A549 (cell line): ENCODE measurements at regions not wholly inside any gene's neighbourhood (a gene's known extent, or its start where the extent isn't known, plus 50 kb on each side); places are given as distances from the start of the nearest gene placed in this dataset.

Experiments used
- CHD4 ChIP-seq: fragments of 200-600 bp; sonication (generic); IDR thresholded peaks from 2 replicates; pipeline ENCODE4 v1.6.1; 2016; ENCODE audit warnings: antibody characterized with exemption, mild to moderate bottlenecking, borderline replicate concordance
- EP300 ChIP-seq, 2 experiments: fragments of >200 bp; sonication (Bioruptor Twin); formaldehyde crosslinking; IDR thresholded peaks; 2 replicates in 1 of 2; 3 replicates in 1 of 2; pipeline ENCODE4 v1.6.1; 2016 to 2017
- JUN ChIP-seq, 2 experiments: fragments of >200 bp; sonication (Bioruptor Twin); formaldehyde crosslinking; IDR thresholded peaks; 2 replicates in 1 of 2; 3 replicates in 1 of 2; pipeline ENCODE4 v1.6.1; 2016 to 2017
- POLR2A ChIP-seq: IDR thresholded peaks from 2 replicates; pipeline ENCODE4 v1.6.1; 2012; ENCODE audit warnings: mild to moderate bottlenecking, low read length
- RNF2 ChIP-seq: fragments of 200-600 bp; sonication (generic); IDR thresholded peaks from 2 replicates; pipeline ENCODE4 v1.6.1; 2016; ENCODE audit warnings: low read depth, mild to moderate bottlenecking, antibody characterized with exemption, moderate library complexity, borderline replicate concordance
- SMC3 ChIP-seq: fragments of >200 bp; sonication (Bioruptor Twin); formaldehyde crosslinking; IDR thresholded peaks from 3 replicates; pipeline ENCODE4 v1.6.1; 2018; ENCODE audit warnings: inconsistent platforms
- TFCP2L1 ChIP-seq: fragments of 250-450 bp; sonication (Bioruptor Pico); IDR thresholded peaks from 2 replicates; pipeline ENCODE4 v1.5.0; 2021; ENCODE audit warnings: mild to moderate bottlenecking
- TP53 ChIP-seq: fragments of 250-450 bp; sonication (Bioruptor Pico); IDR thresholded peaks from 2 replicates; pipeline ENCODE4 v1.5.0; 2021; ENCODE audit warnings: mild to moderate bottlenecking, moderate library complexity
- TF ChIP-seq, protein P1 (sequence below): fragments of >200 bp; sonication (Bioruptor Twin); formaldehyde crosslinking; IDR thresholded peaks from 3 replicates; pipeline ENCODE4 v1.5.1; 2016
- TF ChIP-seq, protein P2 (sequence below): IDR thresholded peaks from 2 replicates; pipeline ENCODE4 v1.6.1; 2012
- TF ChIP-seq, protein P3 (sequence below): fragments of 450-650 bp; IDR thresholded peaks from 2 replicates; pipeline ENCODE4 v1.6.1; 2014; ENCODE audit warnings: antibody characterized with exemption

DNA sequence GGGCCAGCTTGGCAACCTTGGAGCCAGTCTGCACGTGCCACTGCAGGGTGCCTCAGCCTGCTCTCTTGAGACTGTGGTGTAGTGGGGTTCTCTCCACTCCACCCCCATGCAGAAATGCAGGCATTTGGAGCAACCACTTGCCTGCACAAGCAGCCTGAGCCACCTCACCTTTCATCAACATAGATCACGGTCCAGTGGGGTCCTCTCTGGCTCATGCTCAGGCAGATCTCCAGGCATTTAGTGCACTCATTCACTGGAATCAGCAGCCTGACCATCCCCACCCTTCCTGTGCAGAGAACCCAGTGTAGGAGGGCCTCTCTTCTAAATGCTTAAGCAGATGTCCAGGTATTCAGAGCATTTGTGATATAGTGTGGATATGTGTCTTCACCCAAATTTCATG is 2330.1 kb downstream of the PCDH9 start:
- TF ChIP-seq CHD4 (no peak), POLR2A (no peak), RNF2 (no peak), TFCP2L1 (CRISPR knock-in tag) (no peak), JUN (IDR thresholded peaks at IDR 0.05) (no peak), EP300 (IDR thresholded peaks at IDR 0.05) (no peak), SMC3 (no peak), TP53 (CRISPR knock-in tag) (no peak)
- TF ChIP-seq, protein P1, sequence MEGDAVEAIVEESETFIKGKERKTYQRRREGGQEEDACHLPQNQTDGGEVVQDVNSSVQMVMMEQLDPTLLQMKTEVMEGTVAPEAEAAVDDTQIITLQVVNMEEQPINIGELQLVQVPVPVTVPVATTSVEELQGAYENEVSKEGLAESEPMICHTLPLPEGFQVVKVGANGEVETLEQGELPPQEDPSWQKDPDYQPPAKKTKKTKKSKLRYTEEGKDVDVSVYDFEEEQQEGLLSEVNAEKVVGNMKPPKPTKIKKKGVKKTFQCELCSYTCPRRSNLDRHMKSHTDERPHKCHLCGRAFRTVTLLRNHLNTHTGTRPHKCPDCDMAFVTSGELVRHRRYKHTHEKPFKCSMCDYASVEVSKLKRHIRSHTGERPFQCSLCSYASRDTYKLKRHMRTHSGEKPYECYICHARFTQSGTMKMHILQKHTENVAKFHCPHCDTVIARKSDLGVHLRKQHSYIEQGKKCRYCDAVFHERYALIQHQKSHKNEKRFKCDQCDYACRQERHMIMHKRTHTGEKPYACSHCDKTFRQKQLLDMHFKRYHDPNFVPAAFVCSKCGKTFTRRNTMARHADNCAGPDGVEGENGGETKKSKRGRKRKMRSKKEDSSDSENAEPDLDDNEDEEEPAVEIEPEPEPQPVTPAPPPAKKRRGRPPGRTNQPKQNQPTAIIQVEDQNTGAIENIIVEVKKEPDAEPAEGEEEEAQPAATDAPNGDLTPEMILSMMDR = no peak
- TF ChIP-seq, protein P2, sequence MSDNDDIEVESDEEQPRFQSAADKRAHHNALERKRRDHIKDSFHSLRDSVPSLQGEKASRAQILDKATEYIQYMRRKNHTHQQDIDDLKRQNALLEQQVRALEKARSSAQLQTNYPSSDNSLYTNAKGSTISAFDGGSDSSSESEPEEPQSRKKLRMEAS = no peak
- TF ChIP-seq, protein P3, sequence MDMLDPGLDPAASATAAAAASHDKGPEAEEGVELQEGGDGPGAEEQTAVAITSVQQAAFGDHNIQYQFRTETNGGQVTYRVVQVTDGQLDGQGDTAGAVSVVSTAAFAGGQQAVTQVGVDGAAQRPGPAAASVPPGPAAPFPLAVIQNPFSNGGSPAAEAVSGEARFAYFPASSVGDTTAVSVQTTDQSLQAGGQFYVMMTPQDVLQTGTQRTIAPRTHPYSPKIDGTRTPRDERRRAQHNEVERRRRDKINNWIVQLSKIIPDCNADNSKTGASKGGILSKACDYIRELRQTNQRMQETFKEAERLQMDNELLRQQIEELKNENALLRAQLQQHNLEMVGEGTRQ = no peak
